ENCODE measurements at regions not wholly inside any gene's neighbourhood (a gene's known extent, or its start where the extent isn't known, plus 50 kb on each side); places are given as distances from the start of the nearest gene placed in this dataset.

DNA sequence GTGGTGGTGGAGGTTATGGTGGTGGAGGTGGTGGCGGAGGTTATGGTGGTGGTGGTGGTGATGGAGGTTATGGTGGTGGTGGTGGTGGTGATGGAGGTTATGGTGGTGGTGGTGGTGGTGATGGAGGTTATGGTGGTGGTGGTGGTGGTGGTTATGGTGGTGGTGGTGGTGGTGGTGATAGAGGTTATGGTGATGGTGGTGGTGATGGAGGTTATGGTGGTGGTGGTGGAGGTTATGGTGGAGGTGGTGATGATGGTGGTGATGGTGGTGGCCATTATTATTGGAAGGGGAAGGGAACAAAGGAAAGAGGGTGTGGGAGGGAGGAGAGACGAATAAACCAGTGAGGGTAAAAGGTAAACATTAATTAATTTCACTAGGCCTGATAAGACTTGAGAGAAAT, 53.5 kb upstream of the TCF20 start:
- H3K9me3 ChIP-seq: no peaks in the 10 kb centered on the region
- H4K20me1 ChIP-seq: peaks cover 45% of the 10 kb centered on the region
- H3K27ac ChIP-seq: no peak overlapping the region
- H3K27me3 ChIP-seq: no peaks in the 10 kb centered on the region
- no peak overlapping the region for H3K4me3 ChIP-seq
- no peaks in the 10 kb centered on the region for H3K36me3 ChIP-seq
- no peak overlapping the region for H3K9ac ChIP-seq
- no peak overlapping the region for H3K4me2 ChIP-seq
- no peak for TF ChIP-seq Cebpa-rat (IDR thresholded peaks at IDR 0.05)
- H3K4me1 ChIP-seq: peaks cover 95% of the 10 kb centered on the region

DNA sequence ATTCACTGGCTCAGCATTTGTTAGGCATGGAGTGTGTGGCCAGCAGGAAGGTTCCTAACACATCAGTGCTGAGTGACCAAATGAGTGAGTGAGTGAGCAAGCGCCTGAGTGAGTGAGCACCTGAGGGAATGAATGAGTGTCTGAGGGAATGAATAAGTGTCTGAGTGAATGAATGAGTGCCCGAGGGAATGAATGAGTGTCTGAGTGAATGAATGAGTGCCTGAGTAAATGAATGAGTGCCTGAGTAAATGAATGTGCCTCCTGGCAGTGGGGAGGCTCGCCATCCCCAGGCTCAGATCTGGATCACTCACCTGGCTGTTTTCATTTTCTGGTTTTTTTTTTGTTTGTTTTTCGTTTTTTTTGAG, 52.1 kb upstream of the TCF20 start:
- peak overlapping the region; percentile 61 for H3K4me2 ChIP-seq
- peak overlapping the region; percentile 42; the same call in 1 of the 2 replicates for H3K27ac ChIP-seq
- H4K20me1 ChIP-seq: peaks cover 35% of the 10 kb centered on the region
- peak overlapping the region; percentile 18; the same call in 1 of the 2 replicates for H3K9ac ChIP-seq
- no peaks in the 10 kb centered on the region for H3K9me3 ChIP-seq
- H3K36me3 ChIP-seq: no peaks in the 10 kb centered on the region
- TF ChIP-seq Cebpa-rat (IDR thresholded peaks at IDR 0.05): no peak
- H3K4me1 ChIP-seq: peaks cover 95% of the 10 kb centered on the region
- H3K27me3 ChIP-seq: no peaks in the 10 kb centered on the region
- H3K4me3 ChIP-seq: no peak overlapping the region

DNA sequence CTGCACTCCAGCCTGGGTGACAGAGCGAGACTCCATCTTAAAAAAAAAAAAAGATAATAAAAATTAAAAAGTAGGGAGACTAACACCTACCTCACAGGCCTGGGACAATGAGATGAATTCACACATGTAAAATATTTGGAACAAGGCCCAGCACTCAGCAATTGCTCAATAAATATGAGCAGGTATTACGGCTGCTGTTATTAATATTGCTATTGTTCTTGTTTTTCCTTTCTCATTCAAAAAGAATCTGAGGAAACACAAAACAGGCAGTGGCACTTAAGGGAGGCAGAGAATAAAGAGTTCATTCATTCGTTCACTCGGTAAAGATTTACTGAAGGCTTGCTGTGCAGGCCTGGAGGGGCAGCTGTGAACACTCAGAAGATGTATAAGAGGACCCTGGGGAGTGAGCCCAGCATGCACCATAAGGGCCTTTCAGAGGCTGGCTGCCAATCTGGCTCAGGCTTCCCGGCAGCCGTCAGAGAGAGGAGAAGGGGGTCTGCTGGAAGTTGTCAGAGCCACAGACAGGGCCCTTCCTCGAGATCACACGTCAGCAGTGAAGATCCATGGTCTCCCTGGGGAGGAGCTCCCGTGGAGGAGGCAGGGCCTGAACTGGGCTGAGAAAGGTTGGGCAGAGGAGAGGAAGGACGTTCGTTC, 51.6 kb upstream of the TCF20 start:
- H4K20me1 ChIP-seq: peaks cover 30% of the 10 kb centered on the region
- no peaks in the 10 kb centered on the region for H3K36me3 ChIP-seq
- no peaks in the 10 kb centered on the region for H3K9me3 ChIP-seq
- peak overlapping the region; percentile 18; the same call in 1 of the 2 replicates for H3K9ac ChIP-seq
- no peak overlapping the region for H3K4me3 ChIP-seq
- peak overlapping the region; percentile 61 for H3K4me2 ChIP-seq
- H3K4me1 ChIP-seq: peaks cover 95% of the 10 kb centered on the region
- peak overlapping the region; percentile 42 for H3K27ac ChIP-seq
- no peak for TF ChIP-seq Cebpa-rat (IDR thresholded peaks at IDR 0.05)
- H3K27me3 ChIP-seq: no peaks in the 10 kb centered on the region

DNA sequence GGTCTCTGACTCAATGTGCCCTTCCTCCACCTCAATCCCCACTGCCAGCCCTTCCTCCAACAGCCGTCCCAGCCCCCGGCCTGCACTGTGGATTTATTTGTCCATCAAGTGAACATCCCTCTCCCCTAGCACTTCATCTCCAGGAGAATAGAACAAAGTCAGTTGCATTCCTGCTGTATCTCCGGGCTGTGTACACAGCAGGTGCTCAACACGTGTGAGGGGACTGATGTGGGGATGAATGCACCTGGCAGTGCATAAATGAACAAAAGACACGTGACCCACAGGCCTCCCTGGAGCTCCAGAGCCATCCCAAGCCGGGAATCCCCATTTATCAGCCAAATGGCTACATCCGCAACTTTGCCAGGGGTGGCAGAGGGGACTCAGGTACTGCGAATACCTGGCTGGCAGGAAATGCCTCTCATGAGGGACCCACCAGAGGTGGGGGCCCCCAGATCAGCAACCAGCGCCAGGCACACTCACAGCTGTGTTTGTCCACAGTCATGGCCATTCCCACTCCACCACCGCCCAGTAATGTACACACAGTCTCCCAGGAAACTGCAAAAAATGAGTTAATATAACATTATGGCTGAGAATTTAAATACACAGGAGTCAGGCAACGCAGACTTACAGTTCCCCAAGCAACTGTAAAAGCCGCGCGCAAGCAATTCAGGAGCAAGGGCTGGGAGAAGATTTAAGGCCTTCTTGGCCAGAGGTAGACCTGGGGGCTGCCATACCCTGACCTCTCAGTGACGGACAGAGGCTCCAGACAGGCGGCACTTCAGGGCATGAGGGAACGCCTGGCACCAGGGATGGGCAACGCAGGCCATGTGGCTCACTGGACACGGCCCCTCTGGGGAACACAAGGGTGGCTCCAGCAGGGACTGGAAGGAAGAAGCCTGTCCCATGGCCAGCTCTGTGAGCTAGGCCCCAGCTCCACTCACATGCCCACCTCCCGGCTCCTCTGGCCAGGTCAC, 50.3 kb upstream of the TCF20 start:
- Histone ChIP-seq H3K9me3 (no peaks in the 10 kb centered on the region), H4K20me1 (peaks cover 17% of the 10 kb centered on the region), H3K4me1 (peaks cover 95% of the 10 kb centered on the region), H3K36me3 (no peaks in the 10 kb centered on the region), H3K27ac (peak overlapping the region; percentile 41; the same call in 1 of the 2 replicates), H3K4me3 (no peak overlapping the region), H3K27me3 (no peaks in the 10 kb centered on the region), H3K4me2 (peak overlapping the region; percentile 81), H3K9ac (no peak overlapping the region)
- TF ChIP-seq Cebpa-rat (IDR thresholded peaks at IDR 0.05): no peak
